GM13976 (cell line): ENCODE measurements at regions not wholly inside any gene's neighbourhood (a gene's known extent, or its start where the extent isn't known, plus 50 kb on each side); places are given as distances from the start of the nearest gene placed in this dataset.

ENCODE experiments used
- DNase-seq: peaks from one replicate; pipeline ENCODE4 v3.0.0; 2012; ENCODE audit warnings: low spot score
- in situ Hi-C: fragments of 300-500 bp; cut with MboI; formaldehyde crosslinking; loops from one replicate; pipeline ENCODE4 v1.12.0; 2022; ENCODE audit warnings: low sequenced_read_pairs, mixed read lengths, inconsistent platforms; ENCODE audit not compliant: unreplicated experiment
- TF ChIP-seq, protein P1 (sequence below): IDR thresholded peaks from 2 replicates; pipeline ENCODE4 v1.5.1; 2012; ENCODE audit warnings: borderline replicate concordance, mild to moderate bottlenecking; ENCODE audit not compliant: insufficient read depth; ENCODE audit errors: extremely low read depth, missing control alignments, control extremely low read depth

GRCh38 chr2:19020144-19021099 lies 338.0 kb downstream of the OSR1 start:
- DNase-seq: no peak
- TF ChIP-seq, protein P1, sequence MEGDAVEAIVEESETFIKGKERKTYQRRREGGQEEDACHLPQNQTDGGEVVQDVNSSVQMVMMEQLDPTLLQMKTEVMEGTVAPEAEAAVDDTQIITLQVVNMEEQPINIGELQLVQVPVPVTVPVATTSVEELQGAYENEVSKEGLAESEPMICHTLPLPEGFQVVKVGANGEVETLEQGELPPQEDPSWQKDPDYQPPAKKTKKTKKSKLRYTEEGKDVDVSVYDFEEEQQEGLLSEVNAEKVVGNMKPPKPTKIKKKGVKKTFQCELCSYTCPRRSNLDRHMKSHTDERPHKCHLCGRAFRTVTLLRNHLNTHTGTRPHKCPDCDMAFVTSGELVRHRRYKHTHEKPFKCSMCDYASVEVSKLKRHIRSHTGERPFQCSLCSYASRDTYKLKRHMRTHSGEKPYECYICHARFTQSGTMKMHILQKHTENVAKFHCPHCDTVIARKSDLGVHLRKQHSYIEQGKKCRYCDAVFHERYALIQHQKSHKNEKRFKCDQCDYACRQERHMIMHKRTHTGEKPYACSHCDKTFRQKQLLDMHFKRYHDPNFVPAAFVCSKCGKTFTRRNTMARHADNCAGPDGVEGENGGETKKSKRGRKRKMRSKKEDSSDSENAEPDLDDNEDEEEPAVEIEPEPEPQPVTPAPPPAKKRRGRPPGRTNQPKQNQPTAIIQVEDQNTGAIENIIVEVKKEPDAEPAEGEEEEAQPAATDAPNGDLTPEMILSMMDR: no peak
- in situ Hi-C loops: no loop called here

GRCh38 chr2:19009510-19009909 lies 348.9 kb downstream of the OSR1 start:
- no peak for DNase-seq
- in situ Hi-C loops: no loop called here
- TF ChIP-seq, protein P1: no peak

GRCh38 chr2:19003554-19003953 lies 354.9 kb downstream of the OSR1 start:
- TF ChIP-seq, protein P1: no peak
- no peak for DNase-seq
- in situ Hi-C loops: no loop called here

- TF ChIP-seq, protein P1: no peak
- in situ Hi-C loops: no loop called here
- DNase-seq: no peak
These were observed 357.6 kb downstream of the OSR1 start for GRCh38 chr2:19000776-19001175.

DNA sequence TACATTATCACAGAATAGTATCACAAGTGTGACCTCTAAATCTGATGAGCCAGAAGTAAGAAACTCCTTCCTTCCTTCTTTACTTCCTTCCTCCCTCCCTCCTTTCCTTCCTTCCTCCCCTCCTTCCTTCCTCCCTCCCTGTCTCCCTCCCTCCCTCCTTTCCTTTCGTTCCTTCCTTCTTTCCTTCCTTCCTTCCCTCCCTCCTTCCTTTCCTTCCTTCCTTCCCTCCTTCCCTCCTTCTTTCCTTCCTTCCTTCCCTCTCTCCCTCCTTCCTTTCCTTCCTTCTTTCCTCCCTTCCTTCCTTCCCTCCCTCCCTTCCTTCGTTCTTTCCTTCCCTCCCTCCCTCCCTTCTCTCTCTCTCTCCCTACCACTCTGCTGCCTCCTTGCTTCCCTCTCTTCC lies 359.2 kb downstream of the OSR1 start:
- TF ChIP-seq, protein P1: no peak
- no peak for DNase-seq
- in situ Hi-C loops: no loop called here

DNA sequence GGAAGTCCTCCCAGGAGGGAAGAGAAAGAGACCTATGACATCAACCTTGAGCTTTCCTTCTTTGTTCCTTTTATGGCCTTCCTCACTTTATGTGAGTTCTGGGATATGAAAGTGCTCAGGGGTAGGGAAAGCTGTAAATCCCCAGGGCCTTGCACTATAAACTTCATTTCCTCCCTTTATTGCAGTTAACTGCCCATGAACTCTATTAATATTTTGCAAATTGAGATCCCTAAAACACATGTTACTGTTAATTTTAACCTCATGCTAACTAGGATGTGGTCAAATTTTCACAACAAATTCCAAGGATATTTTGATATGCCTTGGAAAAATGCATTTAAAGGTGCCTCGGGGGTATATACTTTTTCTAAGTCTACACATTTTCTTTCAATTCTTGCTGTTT lies 359.9 kb downstream of the OSR1 start:
- in situ Hi-C loops: no loop called here
- DNase-seq: no peak
- TF ChIP-seq, protein P1: no peak
